HCT116 (cell line): ENCODE measurements at regions not wholly inside any gene's neighbourhood (a gene's known extent, or its start where the extent isn't known, plus 50 kb on each side); places are given as distances from the start of the nearest gene placed in this dataset.

ENCODE experiments used
- ATAC-seq: fragments of 200-7000 bp; cut with Tn5 transposase; 2 replicates; pipeline ENCODE4 v1.9.1; 2020; ENCODE audit warnings: mild to moderate bottlenecking, moderate library complexity
- BruUV-seq: library from RNA; stranded (reverse); fragments of 400-500 nt; replicated peaks from 2 replicates; lab custom pipeline; 2021; lab: Mats Ljungman, UMichigan
- CTCF ChIA-PET: fragments of 300-600 bp; sonication (Branson Sonifier 250); formaldehyde crosslinking; loops from one replicate; lab custom pipeline; 2021; ENCODE audit warnings: antibody characterized with exemption; lab: Charles Lee
- POLR2A ChIA-PET: fragments of 300-600, 350-600 bp; sonication (Branson Sonifier 250); formaldehyde crosslinking; loops from one replicate; lab custom pipeline; 2021; ENCODE audit warnings: antibody characterized with exemption; lab: Charles Lee
- RAD21 ChIA-PET, 2 experiments: fragments of 300-600 bp; sonication (Branson Sonifier 250); formaldehyde crosslinking; loops; one replicate each; lab custom pipeline; 2023; ENCODE audit warnings: low total read pairs in 2 of 2; ENCODE audit not compliant: uncharacterized antibody in 2 of 2, unreplicated experiment in 2 of 2, low non-redundant PET in 1 of 2; lab: Charles Lee
- DNase-seq: peaks from one replicate; pipeline ENCODE4 v3.0.0-alpha.2; 2010; ENCODE audit warnings: low read depth, low spot score
- H2AFZ ChIP-seq: fragments of 200-600 bp; shearing (Covaris generic), sonication (generic); 2 replicates; pipeline ENCODE4 v1.6.1; 2017; ENCODE audit warnings: low read depth, mixed run types, mixed read lengths, antibody characterized with exemption, low read length; ENCODE audit not compliant: poor library complexity, severe bottlenecking
- H3K27ac ChIP-seq: 2 replicates; pipeline ENCODE4 v1.5.1; 2012; ENCODE audit warnings: low read depth, low read length
- H3K27me3 ChIP-seq: fragments of 200-600 bp; sonication (generic); 2 replicates; pipeline ENCODE4 v1.6.1; 2016; ENCODE audit warnings: mixed run types, low read length, mixed read lengths; ENCODE audit not compliant: insufficient read depth
- H3K36me3 ChIP-seq, 2 experiments: fragments of 200-500 bp in 1 of 2; fragments of 200-600 bp in 1 of 2; sonication (Bioruptor generic) in 1 of 2; sonication (generic) in 1 of 2; 2 replicates each; pipeline versions ENCODE4 v1.5.1 to v1.6.1; 2014 to 2016; ENCODE audit warnings: low read length in 2 of 2, inconsistent platforms in 1 of 2, mixed read lengths in 1 of 2, mixed run types in 1 of 2; ENCODE audit not compliant: insufficient read depth in 2 of 2, control insufficient read depth in 1 of 2
- H3K4me1 ChIP-seq, 2 experiments: fragments of 200-600 bp in 1 of 2; sonication (generic) in 1 of 2; 2 replicates each; pipeline versions ENCODE4 v1.5.1 to v1.6.1; 2012 to 2017; ENCODE audit warnings: low read length in 2 of 2, inconsistent platforms in 1 of 2, mild to moderate bottlenecking in 1 of 2, mixed read lengths in 1 of 2, mixed run types in 1 of 2, moderate library complexity in 1 of 2; ENCODE audit not compliant: insufficient read depth in 2 of 2, control insufficient read depth in 1 of 2
- H3K4me2 ChIP-seq: fragments of 200-600 bp; sonication (generic); 2 replicates; pipeline ENCODE4 v1.6.1; 2017; ENCODE audit warnings: mixed run types, low read length, mixed read lengths
- H3K4me3 ChIP-seq, 2 experiments: fragments of 200-600 bp in 1 of 2; sonication (generic) in 1 of 2; replicated peaks in 1 of 2; 2 replicates each; pipeline ENCODE4 v1.5.1; 2011 to 2016; ENCODE audit warnings: low read length in 2 of 2, control low read depth in 1 of 2, low read depth in 1 of 2, mild to moderate bottlenecking in 1 of 2, mixed read lengths in 1 of 2, mixed run types in 1 of 2
- H3K79me2 ChIP-seq: fragments of 200-600 bp; sonication (generic); 2 replicates; pipeline ENCODE4 v1.6.1; 2017; ENCODE audit warnings: mild to moderate bottlenecking, mixed run types, low read length, moderate library complexity, mixed read lengths; ENCODE audit not compliant: insufficient read depth
- H3K9ac ChIP-seq: fragments of 200-600 bp; sonication (generic); 2 replicates; pipeline ENCODE4 v1.6.1; 2016; ENCODE audit warnings: low read length, mixed read lengths
- H3K9me2 ChIP-seq: fragments of 200-600 bp; sonication (generic), shearing (Covaris generic); 2 replicates; pipeline ENCODE4 v1.6.1; 2017; ENCODE audit warnings: mixed run types, mild to moderate bottlenecking, moderate library complexity; ENCODE audit not compliant: insufficient read depth
- H3K9me3 ChIP-seq, 2 experiments: fragments of 200-500 bp in 1 of 2; fragments of 200-600 bp in 1 of 2; sonication (Bioruptor generic) in 1 of 2; sonication (generic) in 1 of 2; 2 replicates each; pipeline ENCODE4 v1.6.1; 2014 to 2017; ENCODE audit warnings: low read length in 2 of 2, mixed read lengths in 2 of 2, inconsistent platforms in 1 of 2, low read depth in 1 of 2, mild to moderate bottlenecking in 1 of 2, mixed run types in 1 of 2, moderate library complexity in 1 of 2; ENCODE audit not compliant: control insufficient read depth in 1 of 2, insufficient read depth in 1 of 2
- H4K20me1 ChIP-seq: fragments of 200-600 bp; sonication (generic), shearing (Covaris generic); 2 replicates; pipeline ENCODE4 v1.6.1; 2017; ENCODE audit warnings: mixed run types, mild to moderate bottlenecking, moderate library complexity; ENCODE audit not compliant: insufficient read depth
- ELF1 ChIP-seq: IDR thresholded peaks from 2 replicates; pipeline ENCODE4 v1.6.1; 2012; ENCODE audit warnings: low read depth, borderline replicate concordance
- EZH2phosphoT487 ChIP-seq: fragments of 200-600 bp; IDR thresholded peaks from 2 replicates; pipeline ENCODE4 v1.6.1; 2018; ENCODE audit warnings: antibody characterized with exemption, borderline replicate concordance
- FOSL1 ChIP-seq: IDR thresholded peaks from 2 replicates; pipeline ENCODE4 v1.6.1; 2012; ENCODE audit warnings: low read depth
- JUND ChIP-seq: IDR thresholded peaks from 2 replicates; pipeline ENCODE4 v1.6.1; 2012
- POLR2A ChIP-seq: IDR thresholded peaks from 2 replicates; pipeline ENCODE4 v1.7.0; 2011; ENCODE audit warnings: borderline replicate concordance; ENCODE audit not compliant: insufficient read depth, insufficient read length; ENCODE audit errors: extremely low read depth
- SP1 ChIP-seq: IDR thresholded peaks from 2 replicates; pipeline ENCODE4 v1.6.1; 2012; ENCODE audit warnings: low read depth
- ZFX ChIP-seq: fragments of 450-650 bp; IDR thresholded peaks from 2 replicates; pipeline ENCODE4 v1.6.1; 2017
- ZNF274 ChIP-seq: fragments of 200-500 bp; sonication (Bioruptor generic); IDR thresholded peaks from 2 replicates; pipeline ENCODE4 v1.6.1; 2014; ENCODE audit warnings: mild to moderate bottlenecking, low read depth, low read length, inconsistent platforms
- intact Hi-C: fragments of 100-400 bp; cut with micrococcal nuclease; formaldehyde crosslinking; loops from 2 replicates; pipeline ENCODE4 v1.10.0; 2022
- TF ChIP-seq, protein P1 (sequence below): IDR thresholded peaks from 2 replicates; pipeline ENCODE4 v1.6.1; 2011; ENCODE audit warnings: mild to moderate bottlenecking, low read length, moderate library complexity; ENCODE audit not compliant: insufficient replicate concordance; ENCODE audit errors: extremely low read depth
- TF ChIP-seq, protein P2 (sequence below): IDR thresholded peaks from 2 replicates; pipeline ENCODE4 v1.6.1; 2012

DNA sequence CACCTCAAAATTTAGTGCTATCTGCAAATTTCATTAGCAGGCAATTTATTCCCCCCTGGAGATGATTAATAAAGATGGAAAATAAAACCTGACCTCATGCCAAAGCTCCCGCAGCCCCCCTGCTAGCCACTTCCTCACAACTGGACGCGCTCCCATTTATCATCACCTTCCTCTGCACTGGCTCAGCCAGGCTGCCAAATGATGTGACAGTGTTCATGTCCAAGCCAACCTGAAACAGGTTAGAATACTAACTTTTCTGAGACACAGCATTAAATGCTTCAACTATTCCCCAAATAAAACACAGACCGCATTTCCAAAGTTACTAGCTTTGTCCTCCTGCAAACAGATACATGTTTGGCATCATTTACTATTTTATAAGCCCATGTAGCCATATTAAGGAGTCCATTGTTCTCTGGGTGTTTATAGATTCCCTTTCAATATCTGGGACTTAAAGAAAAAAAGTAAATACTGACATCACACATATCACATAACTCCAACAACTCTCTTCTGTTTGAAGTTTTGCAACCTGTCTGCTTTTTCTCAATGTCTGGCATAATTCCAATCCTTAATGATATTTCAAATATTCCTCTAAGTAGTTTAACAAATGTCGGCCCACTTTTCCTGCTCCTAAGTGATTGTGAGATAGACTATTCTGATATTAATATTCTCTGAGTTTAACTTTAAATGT, 829.7 kb upstream of the FAT3 start:
- RAD21 ChIA-PET: no interaction called here
- no peaks in the 10 kb centered on the region for H3K36me3 ChIP-seq
- no peak overlapping the region for H2AFZ ChIP-seq
- CTCF ChIA-PET: no interaction called here
- H3K9me2 ChIP-seq: no peaks in the 10 kb centered on the region
- ATAC-seq: no peak
- no peak overlapping the region for H3K27ac ChIP-seq
- no peak overlapping the region for H3K4me3 ChIP-seq
- H3K27me3 ChIP-seq: no peaks in the 10 kb centered on the region
- no peaks in the 10 kb centered on the region for H3K4me1 ChIP-seq
- intact Hi-C loops: no loop called here
- H3K9ac ChIP-seq: no peak overlapping the region
- DNase-seq: no peak
- no peaks in the 10 kb centered on the region for H4K20me1 ChIP-seq
- no peaks in the 10 kb centered on the region for H3K79me2 ChIP-seq
- TF ChIP-seq, protein P1, sequence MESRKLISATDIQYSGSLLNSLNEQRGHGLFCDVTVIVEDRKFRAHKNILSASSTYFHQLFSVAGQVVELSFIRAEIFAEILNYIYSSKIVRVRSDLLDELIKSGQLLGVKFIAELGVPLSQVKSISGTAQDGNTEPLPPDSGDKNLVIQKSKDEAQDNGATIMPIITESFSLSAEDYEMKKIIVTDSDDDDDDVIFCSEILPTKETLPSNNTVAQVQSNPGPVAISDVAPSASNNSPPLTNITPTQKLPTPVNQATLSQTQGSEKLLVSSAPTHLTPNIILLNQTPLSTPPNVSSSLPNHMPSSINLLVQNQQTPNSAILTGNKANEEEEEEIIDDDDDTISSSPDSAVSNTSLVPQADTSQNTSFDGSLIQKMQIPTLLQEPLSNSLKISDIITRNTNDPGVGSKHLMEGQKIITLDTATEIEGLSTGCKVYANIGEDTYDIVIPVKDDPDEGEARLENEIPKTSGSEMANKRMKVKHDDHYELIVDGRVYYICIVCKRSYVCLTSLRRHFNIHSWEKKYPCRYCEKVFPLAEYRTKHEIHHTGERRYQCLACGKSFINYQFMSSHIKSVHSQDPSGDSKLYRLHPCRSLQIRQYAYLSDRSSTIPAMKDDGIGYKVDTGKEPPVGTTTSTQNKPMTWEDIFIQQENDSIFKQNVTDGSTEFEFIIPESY: no peak
- TF ChIP-seq FOSL1 (no peak), EZH2phosphoT487 (no peak), POLR2A (no peak), ZNF274 (no peak), JUND (no peak), ZFX (no peak), ELF1 (no peak), SP1 (no peak)
- TF ChIP-seq, protein P2, sequence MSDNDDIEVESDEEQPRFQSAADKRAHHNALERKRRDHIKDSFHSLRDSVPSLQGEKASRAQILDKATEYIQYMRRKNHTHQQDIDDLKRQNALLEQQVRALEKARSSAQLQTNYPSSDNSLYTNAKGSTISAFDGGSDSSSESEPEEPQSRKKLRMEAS: no peak
- no TSS peak for BruUV-seq
- no peak overlapping the region for H3K4me2 ChIP-seq
- POLR2A ChIA-PET: no interaction called here
- peaks cover 7 to 10% of the 10 kb centered on the region in 2 experiments; a peak in 2 of 4 replicates for H3K9me3 ChIP-seq
